GM19328 (cell line): ENCODE measurements at regions not wholly inside any gene's neighbourhood (a gene's known extent, or its start where the extent isn't known, plus 50 kb on each side); places are given as distances from the start of the nearest gene placed in this dataset.
"Not testable (repeated sequence)": the region's sequence is repeated elsewhere in the genome, so short reads cannot be mapped to it uniquely, and the experiment has no call there.

ENCODE experiments used
- ATAC-seq: cut with Tn5 transposase; IDR thresholded peaks from one replicate; pipeline ENCODE4 v1.9.1; 2021; ENCODE audit warnings: mild to moderate bottlenecking, moderate library complexity; ENCODE audit not compliant: unreplicated experiment

DNA sequence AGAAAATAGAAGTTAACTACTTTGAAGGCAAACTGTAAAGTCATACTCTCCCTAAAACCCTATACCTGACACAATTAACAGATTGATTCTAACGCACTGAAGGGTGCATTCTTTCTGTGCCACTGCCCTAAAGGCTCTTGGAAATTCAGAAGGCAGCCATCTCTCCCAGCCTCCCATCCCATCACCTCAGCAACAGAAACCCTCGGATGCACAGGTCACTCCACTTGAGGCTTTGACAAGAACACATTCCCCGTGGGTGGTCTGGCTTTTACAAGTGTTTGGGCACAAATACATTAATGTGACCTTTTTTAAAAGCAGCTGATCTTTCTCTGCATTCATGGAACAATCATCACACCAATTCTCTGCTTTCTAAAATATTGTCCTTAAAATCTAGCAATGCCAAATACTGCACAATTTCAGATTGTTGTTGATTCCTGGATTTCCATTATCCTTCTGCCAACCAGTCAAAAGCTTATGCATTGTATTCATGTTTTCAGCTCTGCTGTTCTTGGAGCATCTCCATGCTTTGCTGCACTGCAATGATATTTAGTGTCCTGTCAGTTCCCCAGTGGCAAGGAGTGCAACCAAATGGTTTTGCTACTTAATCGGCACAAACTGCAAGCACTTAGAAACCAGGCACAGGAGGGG lies 175.6 kb downstream of the TMEM161B start:
- ATAC-seq: no peak

DNA sequence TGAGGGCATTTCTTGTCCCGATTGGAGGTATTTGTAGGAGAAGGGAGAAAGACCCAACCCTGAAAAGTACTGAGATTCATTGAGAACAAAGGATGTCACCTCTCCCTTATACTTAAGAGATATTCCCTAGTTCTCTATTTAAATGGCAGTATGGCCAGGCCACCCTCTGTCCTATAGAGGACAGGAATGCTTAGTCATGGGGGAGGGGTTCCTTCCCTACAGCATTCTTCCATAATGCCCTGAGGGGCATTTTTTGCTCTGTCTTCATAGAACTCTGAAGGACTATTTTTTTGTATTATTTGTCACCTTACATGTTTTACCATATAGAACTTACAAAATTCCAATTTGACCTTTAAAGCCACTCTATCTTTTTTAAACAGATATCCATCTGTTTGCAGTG lies 176.3 kb downstream of the TMEM161B start:
- no peak for ATAC-seq

DNA sequence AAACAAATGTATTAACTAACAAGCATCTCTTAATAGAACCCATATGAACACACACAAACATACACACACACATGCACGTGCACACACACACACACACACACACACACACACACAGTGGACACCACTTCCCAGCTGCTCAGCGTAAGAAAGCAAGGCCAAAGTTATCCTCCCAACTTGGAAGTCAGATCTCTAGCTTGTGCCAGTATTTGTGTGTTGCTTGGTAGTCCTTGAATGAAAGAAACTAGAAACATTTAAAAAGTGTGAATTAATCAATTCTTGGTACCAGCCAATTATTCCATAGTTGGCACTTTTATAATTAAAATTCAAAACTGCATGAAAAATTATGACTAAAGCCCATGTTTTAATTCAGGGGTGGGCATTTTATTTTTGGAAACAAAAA lies 178.1 kb downstream of the TMEM161B start:
- no peak for ATAC-seq

DNA sequence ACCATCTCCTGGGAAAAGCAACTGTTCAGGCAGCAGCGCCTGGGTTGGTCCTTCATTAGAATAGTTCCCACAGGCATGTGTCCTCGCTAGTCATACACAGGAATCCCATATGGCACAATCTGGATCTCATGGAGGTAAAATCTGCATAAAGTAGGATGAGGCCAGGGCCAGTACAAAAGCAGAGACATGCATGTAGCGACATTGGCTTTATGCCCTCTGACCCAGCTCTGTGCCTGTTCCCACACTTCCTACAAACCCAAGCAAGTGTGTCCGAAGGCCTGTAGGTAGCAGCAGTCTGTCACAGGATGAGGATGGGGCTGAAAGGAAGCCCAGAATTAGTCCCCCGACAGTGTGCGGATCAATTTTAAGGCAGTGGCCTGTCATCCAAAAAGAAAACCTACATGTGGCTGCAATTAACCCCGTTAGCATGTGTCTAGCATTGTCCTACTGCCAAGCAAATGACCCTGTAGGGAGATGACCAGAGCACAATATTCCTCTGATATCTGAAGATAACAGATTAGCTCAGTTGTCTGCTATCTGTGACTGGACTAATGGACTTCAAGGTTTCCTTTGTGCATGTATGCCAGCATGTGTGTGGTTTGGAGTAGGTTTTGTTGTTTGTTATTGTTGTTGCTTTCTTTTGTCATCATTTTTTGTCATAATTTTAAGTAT lies 178.8 kb downstream of the TMEM161B start:
- no peak for ATAC-seq

GRCh38 chr5:88085462-88085861 lies 183.2 kb downstream of the TMEM161B start:
- ATAC-seq: no peak

GRCh38 chr5:88081877-88082276 lies 186.8 kb downstream of the TMEM161B start:
- no peak for ATAC-seq

- no peak for ATAC-seq
Measured at GRCh38 chr5:88063813-88064212, 204.8 kb downstream of the TMEM161B start.

DNA sequence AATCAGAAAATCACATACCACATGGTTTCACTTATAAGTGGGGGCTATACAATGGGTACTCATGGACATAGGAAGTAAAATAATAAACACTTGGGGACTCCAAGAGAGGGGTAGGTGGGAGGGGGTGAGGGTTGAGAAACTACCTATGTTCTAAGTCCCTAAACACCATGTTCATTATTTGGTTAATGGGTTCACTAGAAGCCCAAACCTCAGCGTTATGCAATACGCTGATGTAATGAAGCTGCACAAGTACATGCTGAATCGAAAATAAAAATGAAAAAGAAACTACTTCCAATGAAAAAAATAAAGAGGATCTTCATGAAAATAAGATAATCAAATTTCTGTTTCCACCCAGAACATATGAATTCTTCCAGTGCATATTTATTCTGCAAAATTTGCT lies 208.5 kb downstream of the TMEM161B start:
- no peak for ATAC-seq

- ATAC-seq: no peak
Measured at GRCh38 chr5:88058625-88059024, 210.0 kb downstream of the TMEM161B start.

DNA sequence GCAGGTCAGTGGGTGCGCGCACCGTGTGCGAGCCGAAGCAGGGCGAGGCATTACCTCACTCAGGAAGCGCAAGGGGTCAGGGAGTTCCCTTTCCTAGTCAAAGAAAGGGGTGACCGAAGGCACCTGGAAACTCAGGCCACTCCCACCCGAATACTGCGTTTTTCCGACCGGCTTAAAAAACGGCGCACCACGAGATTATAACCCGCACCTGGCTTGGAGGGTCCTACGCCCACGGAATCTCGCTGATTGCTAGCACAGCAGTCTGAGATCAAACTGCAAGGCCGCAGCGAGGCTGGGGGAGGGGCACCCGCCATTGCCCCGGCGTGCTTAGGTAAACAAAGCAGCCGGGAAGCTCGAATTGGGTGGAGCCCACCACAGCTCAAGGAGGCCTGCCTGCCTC lies 216.2 kb downstream of the TMEM161B start:
- not testable (repeated sequence) for ATAC-seq

GRCh38 chr5:88051148-88051547 lies 217.5 kb downstream of the TMEM161B start:
- ATAC-seq: no peak

- ATAC-seq: no peak
Measured at GRCh38 chr5:88049737-88050136, 218.9 kb downstream of the TMEM161B start.

DNA sequence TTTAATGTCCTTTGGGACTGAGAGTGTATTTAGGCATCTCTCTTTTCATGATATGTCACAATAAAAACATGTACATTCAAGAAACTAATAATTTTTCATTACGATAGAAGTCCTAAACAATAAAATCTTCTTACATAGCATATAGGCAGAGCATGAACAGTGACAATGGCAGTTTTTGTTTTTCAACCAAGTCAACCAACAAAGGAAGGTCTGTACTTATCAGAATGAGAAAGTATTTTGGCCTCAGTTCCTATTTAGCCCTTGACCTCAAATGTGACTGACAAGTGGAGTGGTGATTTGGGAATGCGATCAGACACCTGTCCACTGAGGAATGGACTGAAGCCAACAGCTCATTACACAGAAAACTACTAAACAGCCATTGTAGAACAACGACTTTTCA lies 219.5 kb downstream of the TMEM161B start:
- ATAC-seq: no peak

DNA sequence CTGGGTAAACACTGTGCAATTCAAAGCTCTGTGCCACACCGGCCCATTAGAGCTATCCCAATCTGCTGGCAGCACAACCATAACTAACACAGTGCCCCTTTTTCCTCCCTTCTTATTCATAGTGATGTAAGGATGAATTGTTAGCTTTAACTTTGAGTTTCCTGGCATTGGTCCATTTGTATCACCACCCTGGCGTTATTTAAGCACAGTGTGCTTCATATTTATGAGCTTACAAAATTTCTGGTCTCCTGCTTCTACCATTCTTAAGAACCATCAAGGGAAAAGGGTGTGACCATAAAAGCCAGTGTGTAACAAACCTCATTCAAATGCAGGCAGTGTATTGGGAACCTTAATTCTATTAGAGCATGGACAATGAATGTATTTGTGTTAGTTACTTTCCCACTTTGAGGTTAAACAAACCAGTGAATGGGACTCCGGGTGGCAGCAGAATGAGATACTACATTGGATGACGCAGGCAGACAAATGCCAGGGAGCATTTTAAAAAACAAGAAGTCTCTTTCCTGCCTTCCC lies 222.6 kb downstream of the TMEM161B start:
- no peak for ATAC-seq

DNA sequence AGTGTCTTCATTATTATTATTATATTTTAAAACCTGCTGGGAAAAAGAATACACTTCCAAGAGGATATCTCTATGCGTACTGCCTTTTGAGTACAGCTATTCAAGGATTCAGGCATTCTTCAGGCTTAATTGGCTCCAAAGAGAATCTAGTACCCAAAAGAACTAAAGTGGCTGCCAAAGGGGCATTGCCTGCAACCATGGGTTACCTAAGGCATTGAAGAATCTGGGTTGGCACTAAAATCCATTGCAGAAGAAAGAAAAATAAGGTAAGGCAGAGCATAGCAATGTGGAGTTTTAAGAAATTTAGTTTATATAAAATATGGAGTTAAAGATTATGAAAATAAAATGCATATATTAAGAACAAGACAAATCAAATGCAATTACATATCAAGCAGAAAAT lies 223.5 kb downstream of the TMEM161B start:
- ATAC-seq: no peak

GRCh38 chr5:88034520-88034919 lies 234.1 kb downstream of the TMEM161B start:
- ATAC-seq: no peak

DNA sequence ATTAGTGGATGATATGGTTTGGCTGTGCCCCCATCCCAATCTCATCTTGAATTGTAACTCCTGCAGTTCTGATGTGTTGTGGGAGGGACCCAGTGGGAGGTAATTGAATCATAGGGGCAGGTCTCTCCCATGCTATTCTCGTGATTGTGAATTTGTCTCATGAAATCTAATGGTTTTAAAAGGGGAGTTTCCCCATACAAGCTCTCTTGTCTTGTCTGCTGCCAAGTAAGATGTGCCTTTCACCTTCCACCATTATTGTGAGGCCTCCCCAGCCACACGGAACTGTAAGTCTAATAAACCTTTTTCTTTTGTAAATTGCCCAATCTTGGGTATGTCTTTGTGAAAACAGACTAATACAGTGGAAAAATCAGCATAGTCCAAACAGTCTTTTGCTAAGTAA lies 235.5 kb downstream of the TMEM161B start:
- no peak for ATAC-seq

- ATAC-seq: no peak
Measured at GRCh38 chr5:88029011-88029410, 239.6 kb downstream of the TMEM161B start.

GRCh38 chr5:88021141-88021540 lies 247.5 kb downstream of the TMEM161B start:
- ATAC-seq: no peak

- ATAC-seq: not testable (repeated sequence)
Measured at GRCh38 chr5:88014984-88015383, 253.7 kb downstream of the TMEM161B start.

- no peak for ATAC-seq
Measured at GRCh38 chr5:88000877-88001276, 267.8 kb downstream of the TMEM161B start.

GRCh38 chr5:87997662-87998061 lies 271.0 kb downstream of the TMEM161B start:
- ATAC-seq: no peak

DNA sequence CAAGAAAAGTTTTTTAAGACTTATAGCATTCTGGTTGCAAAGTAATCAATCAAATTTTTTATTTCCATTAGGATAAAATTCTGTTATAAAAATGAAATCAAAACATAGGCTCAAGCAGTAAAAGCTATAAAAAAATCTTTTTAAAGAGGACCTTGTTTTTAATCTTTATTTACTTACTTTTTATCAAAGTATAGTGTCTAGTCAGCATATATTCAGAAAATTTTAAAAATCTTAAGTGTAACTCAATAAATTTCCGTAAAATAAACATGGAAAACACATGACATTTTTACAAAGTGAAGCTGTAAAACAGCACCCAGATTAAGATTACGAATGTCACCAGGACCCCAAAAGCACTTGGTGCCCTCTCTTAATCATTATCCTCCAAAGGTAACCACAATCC lies 302.4 kb downstream of the TMEM161B start:
- no peak for ATAC-seq
